ENCODE measurements at regions not wholly inside any gene's neighbourhood (a gene's known extent, or its start where the extent isn't known, plus 50 kb on each side); places are given as distances from the start of the nearest gene placed in this dataset.

DNA sequence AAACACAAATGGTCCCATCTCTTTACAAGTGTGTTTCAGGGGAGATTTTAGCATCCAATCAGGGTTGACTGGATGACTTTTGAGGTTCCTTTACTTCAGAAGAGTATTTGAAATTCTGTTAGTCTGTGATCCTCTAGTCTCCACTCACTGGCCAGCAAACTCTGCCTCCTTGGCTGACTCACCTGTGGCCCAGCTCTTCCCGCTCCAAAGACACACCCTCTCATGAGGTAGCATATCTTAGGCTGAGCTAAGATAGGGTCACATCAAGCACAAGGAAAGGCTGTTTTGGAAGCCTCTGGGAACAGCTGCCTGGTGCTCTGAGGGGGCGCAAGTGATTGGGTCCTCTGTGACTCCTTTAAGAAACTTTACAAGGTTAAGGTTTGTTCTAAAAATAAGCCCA lies 102.3 kb upstream of the FGGY start:
- TF ChIP-seq, protein P1, sequence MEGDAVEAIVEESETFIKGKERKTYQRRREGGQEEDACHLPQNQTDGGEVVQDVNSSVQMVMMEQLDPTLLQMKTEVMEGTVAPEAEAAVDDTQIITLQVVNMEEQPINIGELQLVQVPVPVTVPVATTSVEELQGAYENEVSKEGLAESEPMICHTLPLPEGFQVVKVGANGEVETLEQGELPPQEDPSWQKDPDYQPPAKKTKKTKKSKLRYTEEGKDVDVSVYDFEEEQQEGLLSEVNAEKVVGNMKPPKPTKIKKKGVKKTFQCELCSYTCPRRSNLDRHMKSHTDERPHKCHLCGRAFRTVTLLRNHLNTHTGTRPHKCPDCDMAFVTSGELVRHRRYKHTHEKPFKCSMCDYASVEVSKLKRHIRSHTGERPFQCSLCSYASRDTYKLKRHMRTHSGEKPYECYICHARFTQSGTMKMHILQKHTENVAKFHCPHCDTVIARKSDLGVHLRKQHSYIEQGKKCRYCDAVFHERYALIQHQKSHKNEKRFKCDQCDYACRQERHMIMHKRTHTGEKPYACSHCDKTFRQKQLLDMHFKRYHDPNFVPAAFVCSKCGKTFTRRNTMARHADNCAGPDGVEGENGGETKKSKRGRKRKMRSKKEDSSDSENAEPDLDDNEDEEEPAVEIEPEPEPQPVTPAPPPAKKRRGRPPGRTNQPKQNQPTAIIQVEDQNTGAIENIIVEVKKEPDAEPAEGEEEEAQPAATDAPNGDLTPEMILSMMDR (conservative IDR thresholded peaks at IDR 0.05; ENCODE audit: low read length) = no peak
- no peak for TF ChIP-seq EZH2phosphoT487 (IDR thresholded peaks at IDR 0.05; ENCODE audit: borderline replicate concordance)

Measured in Loucy (cell line).